Neural cell (in vitro differentiated cells): ENCODE measurements at regions not wholly inside any gene's neighbourhood (a gene's known extent, or its start where the extent isn't known, plus 50 kb on each side); places are given as distances from the start of the nearest gene placed in this dataset.

Source experiments
- H2AFZ ChIP-seq: fragments of 200-600, 300-800 bp; sonication (generic), shearing (Covaris generic); 2 replicates; pipeline ENCODE4 v1.6.0; 2014; ENCODE audit warnings: low read depth, mild to moderate bottlenecking, antibody characterized with exemption, low read length, moderate library complexity
- H3F3A ChIP-seq: fragments of 200-600 bp; shearing (Covaris generic); 2 replicates; pipeline ENCODE4 v1.6.1; 2016; ENCODE audit warnings: mild to moderate bottlenecking, moderate library complexity, mixed read lengths, antibody characterized with exemption, low read length; ENCODE audit not compliant: insufficient read depth, poor library complexity, severe bottlenecking
- H3K27ac ChIP-seq: fragments of 200-600, 300-800 bp; sonication (generic), shearing (Covaris generic); 2 replicates; pipeline ENCODE4 v1.5.1; 2014; ENCODE audit warnings: mild to moderate bottlenecking, low read length, moderate library complexity
- H3K27me3 ChIP-seq: fragments of 300-800, 200-600 bp; sonication (generic), shearing (Covaris generic); 2 replicates; pipeline ENCODE4 v1.6.0; 2014; ENCODE audit warnings: mild to moderate bottlenecking, low read depth, low read length, moderate library complexity; ENCODE audit not compliant: insufficient read depth
- H3K36me3 ChIP-seq: fragments of 300-800, 200-600 bp; sonication (generic), shearing (Covaris generic); 2 replicates; pipeline ENCODE4 v1.5.1; 2014; ENCODE audit warnings: mild to moderate bottlenecking, antibody characterized with exemption, low read length, moderate library complexity; ENCODE audit not compliant: insufficient read depth
- H3K4me2 ChIP-seq: fragments of 300-800, 200-600 bp; sonication (generic), shearing (Covaris generic); 2 replicates; pipeline ENCODE4 v1.6.0; 2014; ENCODE audit warnings: mild to moderate bottlenecking, low read length
- H3K4me3 ChIP-seq: fragments of 300-800, 200-600 bp; sonication (generic), shearing (Covaris generic); 2 replicates; pipeline ENCODE4 v1.5.1; 2014; ENCODE audit warnings: mild to moderate bottlenecking, low read length, moderate library complexity
- H3K79me2 ChIP-seq: fragments of 200-600 bp; shearing (Covaris generic); replicated peaks from 2 replicates; pipeline ENCODE4 v1.6.0; 2014; ENCODE audit warnings: mild to moderate bottlenecking, low read length, moderate library complexity; ENCODE audit not compliant: insufficient read depth
- H3K9ac ChIP-seq: fragments of 300-800, 200-600 bp; sonication (generic), shearing (Covaris generic); 2 replicates; pipeline ENCODE4 v1.6.1; 2016; ENCODE audit warnings: mild to moderate bottlenecking, low read length, mixed read lengths
- H3K9me2 ChIP-seq: fragments of 200-600 bp; shearing (Covaris generic); 2 replicates; pipeline ENCODE4 v1.6.1; 2016; ENCODE audit warnings: mild to moderate bottlenecking, low read length, mixed read lengths; ENCODE audit not compliant: insufficient read depth
- H3K9me3 ChIP-seq: fragments of 200-600, 300-800 bp; sonication (generic), shearing (Covaris generic); 2 replicates; pipeline ENCODE4 v1.6.1; 2016; ENCODE audit warnings: mild to moderate bottlenecking, mixed run types, low read length, moderate library complexity, mixed read lengths
- H4K20me1 ChIP-seq: fragments of 200-600 bp; shearing (Covaris generic); 2 replicates; pipeline ENCODE4 v1.6.1; 2016; ENCODE audit warnings: mild to moderate bottlenecking, mixed run types; ENCODE audit not compliant: insufficient read depth
- EP300 ChIP-seq: fragments of 450-650 bp; conservative IDR thresholded peaks from 2 replicates; pipeline ENCODE4 v1.6.1; 2014; ENCODE audit warnings: antibody characterized with exemption, mild to moderate bottlenecking, moderate library complexity; ENCODE audit not compliant: poor library complexity, severe bottlenecking
- EZH2 ChIP-seq: fragments of 200-600, 300-800 bp; shearing (Covaris generic), sonication (generic); IDR thresholded peaks from 2 replicates; pipeline ENCODE4 v1.6.1; 2014; ENCODE audit warnings: antibody characterized with exemption, low read length, borderline replicate concordance, mild to moderate bottlenecking; ENCODE audit not compliant: insufficient read depth, poor library complexity, severe bottlenecking
- MXI1 ChIP-seq: fragments of 450-650 bp; conservative IDR thresholded peaks from 2 replicates; pipeline ENCODE4 v1.6.1; 2014; ENCODE audit warnings: antibody characterized with exemption, mild to moderate bottlenecking; ENCODE audit not compliant: poor library complexity, severe bottlenecking
- POLR2AphosphoS5 ChIP-seq: IDR thresholded peaks from 2 replicates; pipeline ENCODE4 v1.6.1; 2012
- RAD21 ChIP-seq: fragments of 450-650 bp; conservative IDR thresholded peaks from 2 replicates; pipeline ENCODE4 v1.6.1; 2014; ENCODE audit warnings: antibody characterized with exemption, mild to moderate bottlenecking, moderate library complexity
- SMC3 ChIP-seq: fragments of 450-650 bp; conservative IDR thresholded peaks from 2 replicates; pipeline ENCODE4 v1.6.1; 2014; ENCODE audit warnings: antibody characterized with exemption, mild to moderate bottlenecking, moderate library complexity; ENCODE audit not compliant: poor library complexity
- TAF1 ChIP-seq: IDR thresholded peaks from 2 replicates; pipeline ENCODE4 v1.6.1; 2012; ENCODE audit warnings: low read depth
- TF ChIP-seq, protein P1 (sequence below): IDR thresholded peaks from 2 replicates; pipeline ENCODE4 v1.6.1; 2012; ENCODE audit warnings: borderline replicate concordance
- TF ChIP-seq, protein P2 (sequence below): fragments of 450-650 bp; IDR thresholded peaks from 2 replicates; pipeline ENCODE4 v1.5.1; 2014; ENCODE audit warnings: antibody characterized with exemption, mild to moderate bottlenecking, moderate library complexity; ENCODE audit not compliant: poor library complexity, severe bottlenecking

- Histone ChIP-seq H3K9ac (no peak overlapping the region), H3K79me2 (no peaks in the 10 kb centered on the region), H3K4me3 (no peak overlapping the region), H3K9me3 (no peaks in the 10 kb centered on the region), H3K4me2 (no peak overlapping the region), H3K27me3 (no peaks in the 10 kb centered on the region), H3F3A (no peaks in the 10 kb centered on the region), H2AFZ (no peak overlapping the region), H3K36me3 (no peaks in the 10 kb centered on the region), H4K20me1 (no peaks in the 10 kb centered on the region), H3K9me2 (no peaks in the 10 kb centered on the region), H3K27ac (no peak overlapping the region)
- TF ChIP-seq EP300: no peak
- TF ChIP-seq RAD21: no peak
- no peak for TF ChIP-seq TAF1
- TF ChIP-seq MXI1: no peak
- no peak for TF ChIP-seq POLR2AphosphoS5
- TF ChIP-seq, protein P1, sequence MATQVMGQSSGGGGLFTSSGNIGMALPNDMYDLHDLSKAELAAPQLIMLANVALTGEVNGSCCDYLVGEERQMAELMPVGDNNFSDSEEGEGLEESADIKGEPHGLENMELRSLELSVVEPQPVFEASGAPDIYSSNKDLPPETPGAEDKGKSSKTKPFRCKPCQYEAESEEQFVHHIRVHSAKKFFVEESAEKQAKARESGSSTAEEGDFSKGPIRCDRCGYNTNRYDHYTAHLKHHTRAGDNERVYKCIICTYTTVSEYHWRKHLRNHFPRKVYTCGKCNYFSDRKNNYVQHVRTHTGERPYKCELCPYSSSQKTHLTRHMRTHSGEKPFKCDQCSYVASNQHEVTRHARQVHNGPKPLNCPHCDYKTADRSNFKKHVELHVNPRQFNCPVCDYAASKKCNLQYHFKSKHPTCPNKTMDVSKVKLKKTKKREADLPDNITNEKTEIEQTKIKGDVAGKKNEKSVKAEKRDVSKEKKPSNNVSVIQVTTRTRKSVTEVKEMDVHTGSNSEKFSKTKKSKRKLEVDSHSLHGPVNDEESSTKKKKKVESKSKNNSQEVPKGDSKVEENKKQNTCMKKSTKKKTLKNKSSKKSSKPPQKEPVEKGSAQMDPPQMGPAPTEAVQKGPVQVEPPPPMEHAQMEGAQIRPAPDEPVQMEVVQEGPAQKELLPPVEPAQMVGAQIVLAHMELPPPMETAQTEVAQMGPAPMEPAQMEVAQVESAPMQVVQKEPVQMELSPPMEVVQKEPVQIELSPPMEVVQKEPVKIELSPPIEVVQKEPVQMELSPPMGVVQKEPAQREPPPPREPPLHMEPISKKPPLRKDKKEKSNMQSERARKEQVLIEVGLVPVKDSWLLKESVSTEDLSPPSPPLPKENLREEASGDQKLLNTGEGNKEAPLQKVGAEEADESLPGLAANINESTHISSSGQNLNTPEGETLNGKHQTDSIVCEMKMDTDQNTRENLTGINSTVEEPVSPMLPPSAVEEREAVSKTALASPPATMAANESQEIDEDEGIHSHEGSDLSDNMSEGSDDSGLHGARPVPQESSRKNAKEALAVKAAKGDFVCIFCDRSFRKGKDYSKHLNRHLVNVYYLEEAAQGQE: no peak
- TF ChIP-seq EZH2: no peak
- TF ChIP-seq SMC3: no peak
Measured at GRCh38 chr5:15234366-15234765, 265.6 kb upstream of the FBXL7 start.

GRCh38 chr5:15233566-15233965, 266.4 kb upstream of the FBXL7 start:
- Histone ChIP-seq H4K20me1 (no peaks in the 10 kb centered on the region), H3K27me3 (no peaks in the 10 kb centered on the region), H2AFZ (no peak overlapping the region), H3K4me3 (no peak overlapping the region), H3F3A (no peaks in the 10 kb centered on the region), H3K4me2 (no peak overlapping the region), H3K9me2 (no peaks in the 10 kb centered on the region), H3K9ac (no peak overlapping the region), H3K79me2 (no peaks in the 10 kb centered on the region), H3K27ac (no peak overlapping the region), H3K36me3 (no peaks in the 10 kb centered on the region), H3K9me3 (no peaks in the 10 kb centered on the region)
- no peak for TF ChIP-seq SMC3
- TF ChIP-seq POLR2AphosphoS5: no peak
- TF ChIP-seq, protein P1: no peak
- TF ChIP-seq MXI1: no peak
- no peak for TF ChIP-seq EP300
- no peak for TF ChIP-seq EZH2
- TF ChIP-seq RAD21: no peak
- TF ChIP-seq, protein P2, sequence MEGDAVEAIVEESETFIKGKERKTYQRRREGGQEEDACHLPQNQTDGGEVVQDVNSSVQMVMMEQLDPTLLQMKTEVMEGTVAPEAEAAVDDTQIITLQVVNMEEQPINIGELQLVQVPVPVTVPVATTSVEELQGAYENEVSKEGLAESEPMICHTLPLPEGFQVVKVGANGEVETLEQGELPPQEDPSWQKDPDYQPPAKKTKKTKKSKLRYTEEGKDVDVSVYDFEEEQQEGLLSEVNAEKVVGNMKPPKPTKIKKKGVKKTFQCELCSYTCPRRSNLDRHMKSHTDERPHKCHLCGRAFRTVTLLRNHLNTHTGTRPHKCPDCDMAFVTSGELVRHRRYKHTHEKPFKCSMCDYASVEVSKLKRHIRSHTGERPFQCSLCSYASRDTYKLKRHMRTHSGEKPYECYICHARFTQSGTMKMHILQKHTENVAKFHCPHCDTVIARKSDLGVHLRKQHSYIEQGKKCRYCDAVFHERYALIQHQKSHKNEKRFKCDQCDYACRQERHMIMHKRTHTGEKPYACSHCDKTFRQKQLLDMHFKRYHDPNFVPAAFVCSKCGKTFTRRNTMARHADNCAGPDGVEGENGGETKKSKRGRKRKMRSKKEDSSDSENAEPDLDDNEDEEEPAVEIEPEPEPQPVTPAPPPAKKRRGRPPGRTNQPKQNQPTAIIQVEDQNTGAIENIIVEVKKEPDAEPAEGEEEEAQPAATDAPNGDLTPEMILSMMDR: no peak
- no peak for TF ChIP-seq TAF1
